ENCODE measurements at regions not wholly inside any gene's neighbourhood (a gene's known extent, or its start where the extent isn't known, plus 50 kb on each side); places are given as distances from the start of the nearest gene placed in this dataset.

- TF ChIP-seq, protein P1, sequence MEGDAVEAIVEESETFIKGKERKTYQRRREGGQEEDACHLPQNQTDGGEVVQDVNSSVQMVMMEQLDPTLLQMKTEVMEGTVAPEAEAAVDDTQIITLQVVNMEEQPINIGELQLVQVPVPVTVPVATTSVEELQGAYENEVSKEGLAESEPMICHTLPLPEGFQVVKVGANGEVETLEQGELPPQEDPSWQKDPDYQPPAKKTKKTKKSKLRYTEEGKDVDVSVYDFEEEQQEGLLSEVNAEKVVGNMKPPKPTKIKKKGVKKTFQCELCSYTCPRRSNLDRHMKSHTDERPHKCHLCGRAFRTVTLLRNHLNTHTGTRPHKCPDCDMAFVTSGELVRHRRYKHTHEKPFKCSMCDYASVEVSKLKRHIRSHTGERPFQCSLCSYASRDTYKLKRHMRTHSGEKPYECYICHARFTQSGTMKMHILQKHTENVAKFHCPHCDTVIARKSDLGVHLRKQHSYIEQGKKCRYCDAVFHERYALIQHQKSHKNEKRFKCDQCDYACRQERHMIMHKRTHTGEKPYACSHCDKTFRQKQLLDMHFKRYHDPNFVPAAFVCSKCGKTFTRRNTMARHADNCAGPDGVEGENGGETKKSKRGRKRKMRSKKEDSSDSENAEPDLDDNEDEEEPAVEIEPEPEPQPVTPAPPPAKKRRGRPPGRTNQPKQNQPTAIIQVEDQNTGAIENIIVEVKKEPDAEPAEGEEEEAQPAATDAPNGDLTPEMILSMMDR (IDR thresholded peaks at IDR 0.05), result no peak
- no peak for TF ChIP-seq POLR2A (IDR thresholded peaks at IDR 0.05)
- no peak for TF ChIP-seq EP300 (IDR thresholded peaks at IDR 0.05)
These were observed 266.3 kb downstream of the RPS24 start for GRCh38 chr10:78299851-78300468.
